ENCODE measurements at regions not wholly inside any gene's neighbourhood (a gene's known extent, or its start where the extent isn't known, plus 50 kb on each side); places are given as distances from the start of the nearest gene placed in this dataset.

- H3K27me3 Mint-ChIP-seq (ENCODE audit: low read depth): peaks cover 5% of the 10 kb centered on the region
- no peak overlapping the region for H3K27ac Mint-ChIP-seq
- no peaks in the 10 kb centered on the region for H3K4me1 Mint-ChIP-seq
- TF ChIP-seq, protein P1, sequence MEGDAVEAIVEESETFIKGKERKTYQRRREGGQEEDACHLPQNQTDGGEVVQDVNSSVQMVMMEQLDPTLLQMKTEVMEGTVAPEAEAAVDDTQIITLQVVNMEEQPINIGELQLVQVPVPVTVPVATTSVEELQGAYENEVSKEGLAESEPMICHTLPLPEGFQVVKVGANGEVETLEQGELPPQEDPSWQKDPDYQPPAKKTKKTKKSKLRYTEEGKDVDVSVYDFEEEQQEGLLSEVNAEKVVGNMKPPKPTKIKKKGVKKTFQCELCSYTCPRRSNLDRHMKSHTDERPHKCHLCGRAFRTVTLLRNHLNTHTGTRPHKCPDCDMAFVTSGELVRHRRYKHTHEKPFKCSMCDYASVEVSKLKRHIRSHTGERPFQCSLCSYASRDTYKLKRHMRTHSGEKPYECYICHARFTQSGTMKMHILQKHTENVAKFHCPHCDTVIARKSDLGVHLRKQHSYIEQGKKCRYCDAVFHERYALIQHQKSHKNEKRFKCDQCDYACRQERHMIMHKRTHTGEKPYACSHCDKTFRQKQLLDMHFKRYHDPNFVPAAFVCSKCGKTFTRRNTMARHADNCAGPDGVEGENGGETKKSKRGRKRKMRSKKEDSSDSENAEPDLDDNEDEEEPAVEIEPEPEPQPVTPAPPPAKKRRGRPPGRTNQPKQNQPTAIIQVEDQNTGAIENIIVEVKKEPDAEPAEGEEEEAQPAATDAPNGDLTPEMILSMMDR (IDR thresholded peaks at IDR 0.05; ENCODE audit: unreplicated experiment in 3 of 3): no peak
- H3K36me3 Mint-ChIP-seq (ENCODE audit: low read depth): peaks cover 4% of the 10 kb centered on the region
- no peak overlapping the region for H3K4me3 Mint-ChIP-seq
- H3K9me3 Mint-ChIP-seq: peaks cover 16% of the 10 kb centered on the region
Observed at GRCh38 chr14:36408388-36408787, 88.0 kb upstream of the MBIP start.

DNA sequence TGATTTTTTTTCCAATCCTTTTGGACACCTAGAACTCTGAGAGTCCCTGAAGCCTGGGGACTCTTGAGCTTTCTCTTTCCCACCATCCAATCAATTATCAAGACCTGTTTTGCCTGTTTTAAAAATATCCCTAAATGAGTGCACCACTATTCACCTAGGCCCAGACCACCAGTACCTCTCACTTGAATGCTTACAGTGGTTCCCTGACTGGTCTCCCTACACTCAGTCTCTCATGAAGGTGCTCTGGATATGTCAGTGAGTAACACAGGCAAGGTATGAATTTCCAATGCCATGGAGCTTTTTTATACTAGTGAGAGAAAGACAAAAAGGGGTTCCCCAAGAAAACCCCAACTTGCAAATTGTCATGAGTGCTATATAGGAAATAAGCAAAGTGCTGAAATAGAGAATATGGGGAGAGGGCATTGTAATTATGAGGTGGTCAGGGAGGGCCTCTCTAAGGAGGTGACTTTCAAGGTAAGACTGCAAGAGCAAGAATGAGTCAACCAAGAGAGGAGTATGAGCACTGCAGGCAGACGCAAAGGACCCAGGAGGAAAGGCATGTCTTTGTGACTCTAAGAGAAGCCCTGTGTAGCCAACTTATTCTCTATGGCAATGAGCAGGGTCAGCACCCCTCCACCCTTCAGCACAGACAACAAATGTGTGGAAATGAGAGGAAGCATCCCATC lies 85.3 kb upstream of the MBIP start:
- TF ChIP-seq, protein P1 (IDR thresholded peaks at IDR 0.05; ENCODE audit: unreplicated experiment in 3 of 3): no peak
- Mint-ChIP-seq H3K9me3 (peaks cover 4% of the 10 kb centered on the region), H3K4me3 (no peak overlapping the region), H3K27me3 (ENCODE audit: low read depth) (peaks cover 5% of the 10 kb centered on the region), H3K4me1 (no peaks in the 10 kb centered on the region), H3K27ac (no peak overlapping the region), H3K36me3 (ENCODE audit: low read depth) (peaks cover 3% of the 10 kb centered on the region)

DNA sequence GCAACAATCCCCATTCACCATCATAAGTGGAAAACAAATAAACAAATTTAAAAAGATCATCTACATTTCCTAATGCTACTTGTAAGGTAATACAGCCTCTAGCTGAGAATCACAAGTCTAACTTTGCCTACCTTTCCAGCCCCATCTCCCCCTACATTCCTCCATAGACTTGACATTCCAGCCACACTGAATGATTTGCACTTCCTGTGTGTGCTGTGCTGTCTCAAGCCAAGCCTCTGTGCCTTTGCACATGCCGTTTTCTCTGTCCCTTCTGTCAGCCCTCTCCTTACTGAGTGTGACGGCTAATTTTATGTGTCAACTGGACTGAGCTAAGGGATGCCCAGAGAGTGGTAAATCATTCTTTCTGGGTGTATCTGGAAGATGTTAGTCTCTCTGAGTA lies 82.4 kb upstream of the MBIP start:
- H3K36me3 Mint-ChIP-seq (ENCODE audit: low read depth): no peaks in the 10 kb centered on the region
- H3K9me3 Mint-ChIP-seq: no peaks in the 10 kb centered on the region
- H3K27me3 Mint-ChIP-seq (ENCODE audit: low read depth): peaks cover 5% of the 10 kb centered on the region
- H3K4me1 Mint-ChIP-seq: no peaks in the 10 kb centered on the region
- TF ChIP-seq, protein P1 (IDR thresholded peaks at IDR 0.05; ENCODE audit: unreplicated experiment in 3 of 3): no peak
- no peak overlapping the region for H3K27ac Mint-ChIP-seq
- H3K4me3 Mint-ChIP-seq: no peak overlapping the region

DNA sequence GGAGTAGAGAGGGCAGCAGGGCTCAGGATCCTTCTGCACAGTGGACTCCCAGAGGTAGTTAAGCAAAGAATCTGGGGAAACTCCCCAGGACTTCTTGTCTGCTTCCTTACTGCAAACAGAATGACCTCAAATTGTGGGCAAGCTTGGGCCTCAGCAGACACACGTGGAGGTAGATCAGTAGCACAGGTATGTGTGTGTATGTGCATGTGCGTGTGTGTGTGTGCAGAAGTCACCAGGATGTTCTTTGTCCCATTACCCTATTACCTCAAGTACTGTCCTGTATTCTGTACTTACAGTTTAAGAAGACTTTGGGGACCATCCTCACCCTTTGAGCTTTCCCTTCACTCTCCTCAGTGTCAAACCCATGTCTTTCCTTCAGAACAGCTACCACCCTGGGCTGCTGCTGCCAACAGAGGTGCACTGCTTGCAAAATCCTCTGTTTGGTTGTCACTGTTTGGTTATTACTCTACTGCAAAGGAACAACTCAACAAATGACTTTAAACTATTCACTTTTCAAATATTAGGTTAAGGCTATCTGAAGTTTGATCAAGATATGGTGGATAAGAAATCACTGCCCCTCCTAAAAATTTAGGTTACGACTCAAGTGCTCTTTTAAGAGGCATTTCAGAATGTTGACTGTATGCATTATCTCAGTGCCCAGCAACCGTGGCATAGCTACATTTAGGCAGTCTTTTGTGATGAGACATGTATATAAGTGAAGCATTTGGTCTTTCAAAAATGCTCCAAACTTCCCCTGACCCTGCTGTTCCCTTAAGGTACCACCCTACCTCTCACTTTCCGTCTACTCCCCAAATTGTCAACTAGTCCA lies 78.2 kb upstream of the MBIP start:
- Mint-ChIP-seq H3K4me1 (no peaks in the 10 kb centered on the region), H3K4me3 (no peak overlapping the region), H3K9me3 (no peaks in the 10 kb centered on the region), H3K27ac (no peak overlapping the region), H3K27me3 (ENCODE audit: low read depth) (no peaks in the 10 kb centered on the region), H3K36me3 (ENCODE audit: low read depth) (no peaks in the 10 kb centered on the region)
- TF ChIP-seq, protein P1 (IDR thresholded peaks at IDR 0.05; ENCODE audit: unreplicated experiment in 3 of 3): no peak

- H3K27me3 Mint-ChIP-seq (ENCODE audit: low read depth): peaks cover 4% of the 10 kb centered on the region
- no peak overlapping the region for H3K27ac Mint-ChIP-seq
Observed at GRCh38 chr14:36397357-36397756, 76.9 kb upstream of the MBIP start.

More at GRCh38 chr14:36397357-36397756, 76.9 kb upstream of the MBIP start:
- Mint-ChIP-seq H3K4me1 (no peaks in the 10 kb centered on the region), H3K4me3 (no peak overlapping the region), H3K36me3 (ENCODE audit: low read depth) (no peaks in the 10 kb centered on the region), H3K9me3 (no peaks in the 10 kb centered on the region)
- TF ChIP-seq, protein P1 (IDR thresholded peaks at IDR 0.05; ENCODE audit: unreplicated experiment in 3 of 3): no peak
